ENCODE measurements at regions not wholly inside any gene's neighbourhood (a gene's known extent, or its start where the extent isn't known, plus 50 kb on each side); places are given as distances from the start of the nearest gene placed in this dataset.

- Histone ChIP-seq H3K4me1 (ENCODE audit: insufficient read depth) (peaks cover 8% of the 10 kb centered on the region), H3K9me3 (ENCODE audit: low read depth) (no peaks in the 10 kb centered on the region), H4K20me1 (ENCODE audit: insufficient read depth, poor library complexity, severe bottlenecking) (no peaks in the 10 kb centered on the region), H3K4me2 (no peak overlapping the region), H2AFZ (no peak overlapping the region), H3K36me3 (replicated peaks; ENCODE audit: insufficient read depth, low read depth) (no peaks in the 10 kb centered on the region), H3K9me2 (replicated peaks; ENCODE audit: insufficient read depth) (no peaks in the 10 kb centered on the region), H3K27me3 (no peaks in the 10 kb centered on the region), H3K4me3 (no peak overlapping the region), H3K79me2 (no peaks in the 10 kb centered on the region), H3K27ac (peak overlapping the region; percentile 49)
- WGBS (ENCODE audit: low lambda C conversion rate, missing lambda C conversion rate): 90% methylated on average over 4 of the region's 4 CpGs
- no peak for TF ChIP-seq CTCF (IDR thresholded peaks at IDR 0.05; ENCODE audit: poor library complexity)
- TF ChIP-seq EZH2 (IDR thresholded peaks at IDR 0.05; ENCODE audit: borderline replicate concordance): no peak
- TF ChIP-seq EZH2phosphoT487 (IDR thresholded peaks at IDR 0.05; ENCODE audit: low read depth, severe bottlenecking, unreplicated experiment): no peak
- DNase-seq (ENCODE audit: low spot score): no peak
These were observed 214.4 kb upstream of the STXBP5 start for GRCh38 chr6:146989860-146990259.

- no peaks in the 10 kb centered on the region for H3K9me2 ChIP-seq (replicated peaks; ENCODE audit: insufficient read depth)
- H3K4me2 ChIP-seq: no peak overlapping the region
- no peak for DNase-seq (ENCODE audit: low spot score)
- H3K27me3 ChIP-seq: no peaks in the 10 kb centered on the region
- TF ChIP-seq EZH2phosphoT487 (IDR thresholded peaks at IDR 0.05; ENCODE audit: low read depth, severe bottlenecking, unreplicated experiment) (no peak), EZH2 (IDR thresholded peaks at IDR 0.05; ENCODE audit: borderline replicate concordance) (no peak), CTCF (IDR thresholded peaks at IDR 0.05; ENCODE audit: poor library complexity) (no peak)
- WGBS (ENCODE audit: low lambda C conversion rate, missing lambda C conversion rate): 71% methylated on average over 2 of the region's 2 CpGs
- H3K27ac ChIP-seq: peak overlapping the region; percentile 49
- H4K20me1 ChIP-seq (ENCODE audit: insufficient read depth, poor library complexity, severe bottlenecking): no peaks in the 10 kb centered on the region
- H3K9me3 ChIP-seq (ENCODE audit: low read depth): no peaks in the 10 kb centered on the region
- H2AFZ ChIP-seq: no peak overlapping the region
- no peaks in the 10 kb centered on the region for H3K79me2 ChIP-seq
- peaks cover 8% of the 10 kb centered on the region for H3K4me1 ChIP-seq (ENCODE audit: insufficient read depth)
- H3K4me3 ChIP-seq: no peak overlapping the region
- H3K36me3 ChIP-seq (replicated peaks; ENCODE audit: insufficient read depth, low read depth): no peaks in the 10 kb centered on the region
These were observed 213.9 kb upstream of the STXBP5 start for GRCh38 chr6:146990284-146990683.

- Histone ChIP-seq H3K27ac (peak overlapping the region; percentile 49), H3K4me2 (no peak overlapping the region), H4K20me1 (ENCODE audit: insufficient read depth, poor library complexity, severe bottlenecking) (no peaks in the 10 kb centered on the region), H3K36me3 (replicated peaks; ENCODE audit: insufficient read depth, low read depth) (no peaks in the 10 kb centered on the region), H3K79me2 (no peaks in the 10 kb centered on the region), H3K27me3 (no peaks in the 10 kb centered on the region), H3K4me1 (ENCODE audit: insufficient read depth) (peaks cover 8% of the 10 kb centered on the region), H2AFZ (no peak overlapping the region), H3K9me3 (ENCODE audit: low read depth) (no peaks in the 10 kb centered on the region), H3K4me3 (no peak overlapping the region), H3K9me2 (replicated peaks; ENCODE audit: insufficient read depth) (no peaks in the 10 kb centered on the region)
- WGBS (ENCODE audit: low lambda C conversion rate, missing lambda C conversion rate): 78% methylated on average over 11 of the region's 11 CpGs
- peak; percentile 47 for DNase-seq (ENCODE audit: low spot score)
- TF ChIP-seq EZH2phosphoT487 (IDR thresholded peaks at IDR 0.05; ENCODE audit: low read depth, severe bottlenecking, unreplicated experiment) (no peak), CTCF (IDR thresholded peaks at IDR 0.05; ENCODE audit: poor library complexity) (no peak), EZH2 (IDR thresholded peaks at IDR 0.05; ENCODE audit: borderline replicate concordance) (no peak)
These were observed 213.1 kb upstream of the STXBP5 start for GRCh38 chr6:146990821-146991798.

Measured in hepatocyte (in vitro differentiated cells).